ENCODE measurements at regions not wholly inside any gene's neighbourhood (a gene's known extent, or its start where the extent isn't known, plus 50 kb on each side); places are given as distances from the start of the nearest gene placed in this dataset.

DNA sequence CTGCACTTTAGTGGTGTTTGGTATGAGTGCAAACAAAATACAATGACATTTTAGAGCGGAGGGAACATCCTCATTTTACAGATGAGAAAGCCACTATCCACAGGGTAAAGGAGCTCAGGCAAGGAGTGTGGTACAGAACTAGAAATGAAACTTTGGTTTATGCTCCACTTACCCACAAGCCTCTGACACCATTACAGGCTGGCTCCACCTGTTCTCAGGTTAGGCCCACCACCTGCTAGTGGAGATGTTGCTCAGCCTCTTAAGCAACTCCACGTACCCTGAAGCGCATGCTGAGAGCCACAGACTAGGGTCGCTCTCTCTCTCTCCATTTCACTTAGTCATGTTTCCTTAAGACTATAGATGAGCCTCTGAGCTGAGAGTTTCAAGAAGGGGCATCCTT lies 130.0 kb downstream of the MBD2 start:
- TF ChIP-seq CTCF (IDR thresholded peaks at IDR 0.05) = no peak
- TF ChIP-seq POLR2A (IDR thresholded peaks at IDR 0.05) = no peak
